NK-92 treated with Interleukin-12 subunit alpha and Interleukin-12 subunit beta, amount 100 ng/mL, for 24 hours (cell line): ENCODE measurements at regions not wholly inside any gene's neighbourhood (a gene's known extent, or its start where the extent isn't known, plus 50 kb on each side); places are given as distances from the start of the nearest gene placed in this dataset.

ENCODE experiments used
- DNase-seq: peaks from one replicate; lab custom pipeline; 2025; lab: John Stamatoyannopoulos, UW

GRCh38 chr7:28293527-28293835 is 112.9 kb upstream of the JAZF1 start:
- no peak for DNase-seq

- peak; percentile 5 for DNase-seq
Observed at GRCh38 chr7:28296571-28297483, 115.5 kb upstream of the CREB5 start.

GRCh38 chr7:28297801-28298459 is 114.4 kb upstream of the CREB5 start:
- no peak for DNase-seq

- DNase-seq = no peak
Observed at GRCh38 chr7:28298870-28299518, 113.3 kb upstream of the CREB5 start.

- DNase-seq = no peak
Observed at GRCh38 chr7:28299556-28299955, 112.8 kb upstream of the CREB5 start.

- no peak for DNase-seq
Observed at GRCh38 chr7:28300488-28300887, 111.8 kb upstream of the CREB5 start.

- no peak for DNase-seq
Observed at GRCh38 chr7:28301148-28301641, 111.1 kb upstream of the CREB5 start.

GRCh38 chr7:28304290-28304689 is 108.0 kb upstream of the CREB5 start:
- DNase-seq = no peak

GRCh38 chr7:28309704-28310459 is 102.4 kb upstream of the CREB5 start:
- DNase-seq = no peak

- DNase-seq = no peak
Observed at GRCh38 chr7:28310460-28310848, 101.9 kb upstream of the CREB5 start.

GRCh38 chr7:28311670-28312069 is 100.6 kb upstream of the CREB5 start:
- no peak for DNase-seq

- no peak for DNase-seq
Observed at GRCh38 chr7:28312948-28313347, 99.4 kb upstream of the CREB5 start.

- DNase-seq = no peak
Observed at GRCh38 chr7:28314841-28315240, 97.5 kb upstream of the CREB5 start.

GRCh38 chr7:28315565-28316410 is 96.5 kb upstream of the CREB5 start:
- DNase-seq = no peak

GRCh38 chr7:28316489-28316888 is 95.8 kb upstream of the CREB5 start:
- no peak for DNase-seq

GRCh38 chr7:28318101-28318762 is 94.1 kb upstream of the CREB5 start:
- no peak for DNase-seq

- no peak for DNase-seq
Observed at GRCh38 chr7:28323833-28324232, 88.5 kb upstream of the CREB5 start.

GRCh38 chr7:28328146-28328545 is 84.2 kb upstream of the CREB5 start:
- no peak for DNase-seq

- DNase-seq = no peak
Observed at GRCh38 chr7:28328822-28329660, 83.3 kb upstream of the CREB5 start.
